ENCODE measurements at regions not wholly inside any gene's neighbourhood (a gene's known extent, or its start where the extent isn't known, plus 50 kb on each side); places are given as distances from the start of the nearest gene placed in this dataset.

- no peak overlapping the region for H3K9ac ChIP-seq (ENCODE audit: low read length)
- H3K27ac Mint-ChIP-seq = no peak overlapping the region
- no peaks in the 10 kb centered on the region for H3K36me3 ChIP-seq (replicated peaks in 1 of 2; ENCODE audit: control extremely low read depth in 1 of 2, control insufficient read depth in 1 of 2, extremely low read depth in 1 of 2, insufficient read depth in 2 of 2, low read length in 1 of 2)
- H3K79me2 ChIP-seq (ENCODE audit: control insufficient read depth, insufficient read depth, low read length) = no peaks in the 10 kb centered on the region
- DNase-seq (no peak), ATAC-seq (ENCODE audit: low read depth) (no peak)
- no peaks in the 10 kb centered on the region for H3K4me1 ChIP-seq (ENCODE audit: control insufficient read depth in 2 of 2, insufficient read depth in 2 of 2, low read length in 2 of 2)
- no peak for TF ChIP-seq EZH2 (IDR thresholded peaks at IDR 0.05; ENCODE audit: borderline replicate concordance, insufficient read depth, low read depth, low read length, poor library complexity, severe bottlenecking)
- TF ChIP-seq, protein P1, sequence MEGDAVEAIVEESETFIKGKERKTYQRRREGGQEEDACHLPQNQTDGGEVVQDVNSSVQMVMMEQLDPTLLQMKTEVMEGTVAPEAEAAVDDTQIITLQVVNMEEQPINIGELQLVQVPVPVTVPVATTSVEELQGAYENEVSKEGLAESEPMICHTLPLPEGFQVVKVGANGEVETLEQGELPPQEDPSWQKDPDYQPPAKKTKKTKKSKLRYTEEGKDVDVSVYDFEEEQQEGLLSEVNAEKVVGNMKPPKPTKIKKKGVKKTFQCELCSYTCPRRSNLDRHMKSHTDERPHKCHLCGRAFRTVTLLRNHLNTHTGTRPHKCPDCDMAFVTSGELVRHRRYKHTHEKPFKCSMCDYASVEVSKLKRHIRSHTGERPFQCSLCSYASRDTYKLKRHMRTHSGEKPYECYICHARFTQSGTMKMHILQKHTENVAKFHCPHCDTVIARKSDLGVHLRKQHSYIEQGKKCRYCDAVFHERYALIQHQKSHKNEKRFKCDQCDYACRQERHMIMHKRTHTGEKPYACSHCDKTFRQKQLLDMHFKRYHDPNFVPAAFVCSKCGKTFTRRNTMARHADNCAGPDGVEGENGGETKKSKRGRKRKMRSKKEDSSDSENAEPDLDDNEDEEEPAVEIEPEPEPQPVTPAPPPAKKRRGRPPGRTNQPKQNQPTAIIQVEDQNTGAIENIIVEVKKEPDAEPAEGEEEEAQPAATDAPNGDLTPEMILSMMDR (IDR thresholded peaks at IDR 0.05) = no peak
- intact Hi-C loops (cut with micrococcal nuclease) = no loop called here
- no peaks in the 10 kb centered on the region for H3K9me3 Mint-ChIP-seq (ENCODE audit: insufficient read depth)
- no peaks in the 10 kb centered on the region for H3K27me3 Mint-ChIP-seq
- no peaks in the 10 kb centered on the region for H3K9me3 ChIP-seq (ENCODE audit: control extremely low read depth in 1 of 3, control insufficient read depth in 2 of 3, insufficient read depth in 1 of 3, low read length in 2 of 3)
- no peaks in the 10 kb centered on the region for H4K20me1 ChIP-seq (ENCODE audit: control insufficient read depth, insufficient read depth, low read length, poor library complexity, severe bottlenecking)
- H2AFZ ChIP-seq (ENCODE audit: insufficient read depth, low read depth, low read length, poor library complexity, severe bottlenecking) = no peak overlapping the region
- H3K27me3 ChIP-seq (replicated peaks in 1 of 4; ENCODE audit: control extremely low read depth in 1 of 4, control insufficient read depth in 3 of 4, insufficient read depth in 4 of 4, low read length in 3 of 4) = no peaks in the 10 kb centered on the region
- H3K4me3 Mint-ChIP-seq = no peak overlapping the region
- POLR2A ChIA-PET = no interaction called here
- H3K4me1 Mint-ChIP-seq = no peaks in the 10 kb centered on the region
- H3K4me3 ChIP-seq (ENCODE audit: control extremely low read depth in 1 of 5, extremely low read depth in 1 of 5, insufficient read depth in 1 of 5, low read depth in 2 of 5, low read length in 4 of 5) = no peak overlapping the region
- no peak overlapping the region for H3K4me2 ChIP-seq (replicated peaks; ENCODE audit: low read depth, low read length, poor library complexity, severe bottlenecking)
- CTCF ChIA-PET = no interaction called here
- no CpG with 5 or more reads among the region's 4 CpGs for WGBS (ENCODE audit: insufficient coverage)
- no peak overlapping the region for H3K27ac ChIP-seq (ENCODE audit: low read length in 2 of 2)
Observed at GRCh38 chr4:166341992-166342391, 469.0 kb downstream of the TLL1 start.

GRCh38 chr4:166363198-166363597 is 490.2 kb downstream of the TLL1 start:
- DNase-seq (no peak), ATAC-seq (ENCODE audit: low read depth) (no peak)
- no peak overlapping the region for H3K27ac ChIP-seq (ENCODE audit: low read length in 2 of 2)
- H3K4me3 Mint-ChIP-seq = no peak overlapping the region
- no peak overlapping the region for H3K4me2 ChIP-seq (replicated peaks; ENCODE audit: low read depth, low read length, poor library complexity, severe bottlenecking)
- H4K20me1 ChIP-seq (ENCODE audit: control insufficient read depth, insufficient read depth, low read length, poor library complexity, severe bottlenecking) = no peaks in the 10 kb centered on the region
- TF ChIP-seq EZH2 (IDR thresholded peaks at IDR 0.05; ENCODE audit: borderline replicate concordance, insufficient read depth, low read depth, low read length, poor library complexity, severe bottlenecking) = no peak
- TF ChIP-seq, protein P1 (IDR thresholded peaks at IDR 0.05) = no peak
- H3K79me2 ChIP-seq (ENCODE audit: control insufficient read depth, insufficient read depth, low read length) = no peaks in the 10 kb centered on the region
- H2AFZ ChIP-seq (ENCODE audit: insufficient read depth, low read depth, low read length, poor library complexity, severe bottlenecking) = no peak overlapping the region
- no CpG with 5 or more reads among the region's 2 CpGs for WGBS (ENCODE audit: insufficient coverage)
- H3K27me3 Mint-ChIP-seq = no peaks in the 10 kb centered on the region
- intact Hi-C loops (cut with micrococcal nuclease) = no loop called here
- H3K4me1 Mint-ChIP-seq = no peaks in the 10 kb centered on the region
- H3K9ac ChIP-seq (ENCODE audit: low read length) = no peak overlapping the region
- ChIA-PET POLR2A (no interaction called here), CTCF (no interaction called here)
- H3K36me3 ChIP-seq (replicated peaks in 1 of 2; ENCODE audit: control extremely low read depth in 1 of 2, control insufficient read depth in 1 of 2, extremely low read depth in 1 of 2, insufficient read depth in 2 of 2, low read length in 1 of 2) = no peaks in the 10 kb centered on the region
- H3K4me3 ChIP-seq (ENCODE audit: control extremely low read depth in 1 of 5, extremely low read depth in 1 of 5, insufficient read depth in 1 of 5, low read depth in 2 of 5, low read length in 4 of 5) = no peak overlapping the region
- peaks cover 0 to 4% (median 0%) of the 10 kb centered on the region in 3 donors for H3K9me3 ChIP-seq (ENCODE audit: control extremely low read depth in 1 of 3, control insufficient read depth in 2 of 3, insufficient read depth in 1 of 3, low read length in 2 of 3)
- no peaks in the 10 kb centered on the region for H3K4me1 ChIP-seq (ENCODE audit: control insufficient read depth in 2 of 2, insufficient read depth in 2 of 2, low read length in 2 of 2)
- no peaks in the 10 kb centered on the region for H3K27me3 ChIP-seq (replicated peaks in 1 of 4; ENCODE audit: control extremely low read depth in 1 of 4, control insufficient read depth in 3 of 4, insufficient read depth in 4 of 4, low read length in 3 of 4)
- H3K27ac Mint-ChIP-seq = no peak overlapping the region
- peaks cover 3% of the 10 kb centered on the region for H3K9me3 Mint-ChIP-seq (ENCODE audit: insufficient read depth)
